ENCODE measurements at regions not wholly inside any gene's neighbourhood (a gene's known extent, or its start where the extent isn't known, plus 50 kb on each side); places are given as distances from the start of the nearest gene placed in this dataset.

DNA sequence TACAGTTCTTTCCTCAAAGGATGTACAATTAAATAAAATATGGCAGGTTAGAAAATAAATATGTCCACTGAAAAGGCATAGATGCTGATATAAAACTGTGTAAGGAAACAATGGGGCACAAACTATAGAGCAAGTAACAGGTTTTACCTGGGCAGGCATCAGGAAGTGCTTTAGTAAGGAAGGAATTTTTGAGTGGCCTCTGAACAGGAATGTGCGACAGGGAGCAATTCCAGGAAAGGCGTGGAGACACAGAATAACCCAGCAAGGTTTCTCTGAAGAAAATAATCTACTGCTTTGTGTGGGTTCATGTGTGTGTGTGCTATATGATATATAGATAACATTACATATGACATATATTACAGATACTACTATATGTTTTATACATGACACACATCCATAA lies 128.4 kb downstream of the RGS21 start:
- BruUV-seq (replicated peaks) = no TSS peak
- TF ChIP-seq SMAD1 (IDR thresholded peaks at IDR 0.05; ENCODE audit: low read depth, low read length, partially characterized antibody) = no peak
- TF ChIP-seq NR2F6 (CRISPR knock-in tag; IDR thresholded peaks at IDR 0.05) = no peak
- TF ChIP-seq, protein P1, sequence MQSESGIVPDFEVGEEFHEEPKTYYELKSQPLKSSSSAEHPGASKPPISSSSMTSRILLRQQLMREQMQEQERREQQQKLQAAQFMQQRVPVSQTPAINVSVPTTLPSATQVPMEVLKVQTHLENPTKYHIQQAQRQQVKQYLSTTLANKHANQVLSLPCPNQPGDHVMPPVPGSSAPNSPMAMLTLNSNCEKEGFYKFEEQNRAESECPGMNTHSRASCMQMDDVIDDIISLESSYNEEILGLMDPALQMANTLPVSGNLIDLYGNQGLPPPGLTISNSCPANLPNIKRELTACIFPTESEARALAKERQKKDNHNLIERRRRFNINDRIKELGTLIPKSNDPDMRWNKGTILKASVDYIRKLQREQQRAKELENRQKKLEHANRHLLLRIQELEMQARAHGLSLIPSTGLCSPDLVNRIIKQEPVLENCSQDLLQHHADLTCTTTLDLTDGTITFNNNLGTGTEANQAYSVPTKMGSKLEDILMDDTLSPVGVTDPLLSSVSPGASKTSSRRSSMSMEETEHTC (IDR thresholded peaks at IDR 0.05) = no peak
- TF ChIP-seq ADNP (tag; IDR thresholded peaks at IDR 0.05) = no peak
- TF ChIP-seq POLR2AphosphoS5 (IDR thresholded peaks at IDR 0.05; ENCODE audit: control insufficient read depth, insufficient read depth, low read depth, low read length) = no peak
- no peak for TF ChIP-seq SMAD3 (CRISPR knock-in tag; conservative IDR thresholded peaks at IDR 0.05)
- no peak for TF ChIP-seq ZZZ3 (IDR thresholded peaks at IDR 0.05)
- TF ChIP-seq SNRNP70 (optimal IDR thresholded peaks at IDR 0.05; ENCODE audit: low read depth, low read length) = no peak
- TF ChIP-seq ESRRA (IDR thresholded peaks at IDR 0.05; ENCODE audit: borderline replicate concordance, low read depth) = no peak
- no peak for TF ChIP-seq ZNF146 (CRISPR knock-in tag; IDR thresholded peaks at IDR 0.05; ENCODE audit: unreplicated experiment)
- intact Hi-C loops (cut with micrococcal nuclease) = loop anchor here (1.0 to 10.0 kb wide), 5 partner anchors 131 to 880 kb away; no protein-coding TSS in a partner anchor
- Histone ChIP-seq H3K36me3 (ENCODE audit: control insufficient read depth, insufficient read depth, low read length) (no peaks in the 10 kb centered on the region), H3K4me1 (replicated peaks in 1 of 2; ENCODE audit: control insufficient read depth in 2 of 2, insufficient read depth in 2 of 2, low read length in 2 of 2) (no peaks in the 10 kb centered on the region), H3K9me3 (replicated peaks; ENCODE audit: control insufficient read depth, insufficient read depth, low read depth, low read length) (no peaks in the 10 kb centered on the region), H3K4me3 (no peak overlapping the region), H3K9me1 (ENCODE audit: control insufficient read depth, insufficient read depth, low read length) (no peaks in the 10 kb centered on the region), H3K27ac (ENCODE audit: extremely low read depth, low read depth, low read length) (no peak overlapping the region), H4K20me1 (replicated peaks; ENCODE audit: control insufficient read depth, insufficient read depth, low read length) (no peaks in the 10 kb centered on the region), H3K4me2 (ENCODE audit: insufficient read depth, low read length) (no peak overlapping the region), H3K9ac (ENCODE audit: insufficient read depth in 1 of 2, low read depth in 2 of 2, low read length in 2 of 2) (no peak overlapping the region), H2AFZ (ENCODE audit: low read depth, low read length) (peak overlapping the region; percentile 30; the same call in 1 of the 2 replicates), H3K27me3 (ENCODE audit: control insufficient read depth in 2 of 2, insufficient read depth in 2 of 2, low read length in 2 of 2) (no peaks in the 10 kb centered on the region), H3K79me2 (ENCODE audit: control insufficient read depth, insufficient read depth, low read length) (no peaks in the 10 kb centered on the region)
- FAIRE-seq (no peak), DNase-seq (ENCODE audit: extremely low read depth in 1 of 4, low spot score in 3 of 4) (no peak), ATAC-seq (no peak)
- WGBS (ENCODE audit: insufficient coverage, low coverage, missing lambda C conversion rate) = 29% methylated on average over 2 of the region's 2 CpGs
- POLR2A ChIA-PET = no interaction called here
- CTCF ChIA-PET (ENCODE audit: low intra/inter-chr PET ratio) = interaction anchor here (0.6 kb wide), 1 partner anchor 452 kb away, joined by 3 read pairs; no protein-coding TSS in a partner anchor
- in situ Hi-C loops (cut with MboI) = no loop called here

Measured in K562 (cell line).